ENCODE measurements at regions not wholly inside any gene's neighbourhood (a gene's known extent, or its start where the extent isn't known, plus 50 kb on each side); places are given as distances from the start of the nearest gene placed in this dataset.

DNA sequence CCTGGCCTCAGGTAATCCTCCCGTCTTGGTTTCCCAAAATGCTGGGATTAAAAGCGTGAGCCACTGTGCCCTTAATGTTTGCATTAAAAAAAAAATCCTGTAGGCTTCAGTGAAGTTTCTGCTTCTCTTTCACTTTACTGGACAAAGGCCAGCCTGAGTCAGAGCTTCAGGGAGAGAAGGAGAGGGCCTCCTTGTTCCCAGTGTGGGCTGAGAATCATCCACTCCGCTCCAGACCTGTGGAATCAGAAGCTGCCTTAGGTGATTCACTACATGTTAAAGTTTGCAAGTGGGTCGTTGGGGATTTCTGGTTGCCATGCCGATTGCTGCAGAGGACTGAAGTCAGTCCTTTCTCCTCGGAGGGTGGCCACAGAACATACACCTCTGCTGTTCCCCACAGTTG, 113.3 kb upstream of the EEF1E1 start:
- Histone ChIP-seq H3K4me2 (ENCODE audit: low read length) (no peak overlapping the region), H3K27me3 (ENCODE audit: insufficient read depth, low read length) (no peaks in the 10 kb centered on the region), H4K20me1 (ENCODE audit: insufficient read depth, low read length) (no peaks in the 10 kb centered on the region), H3K9me3 (ENCODE audit: insufficient read depth, low read depth, low read length) (no peaks in the 10 kb centered on the region), H3K4me3 (ENCODE audit: insufficient read depth, low read depth, low read length) (no peak overlapping the region), H3K4me1 (ENCODE audit: insufficient read depth, low read length) (no peaks in the 10 kb centered on the region), H2AFZ (ENCODE audit: low read depth, low read length) (no peak overlapping the region), H3K9ac (ENCODE audit: low read length) (no peak overlapping the region), H3K27ac (ENCODE audit: low read depth, low read length) (no peak overlapping the region), H3K36me3 (ENCODE audit: insufficient read depth, low read length) (no peaks in the 10 kb centered on the region), H3K79me2 (ENCODE audit: insufficient read depth, low read length) (no peaks in the 10 kb centered on the region)
- no peak overlapping the region for H3K4me3 Mint-ChIP-seq (ENCODE audit: unreplicated experiment)
- no peak for FAIRE-seq
- H3K36me3 Mint-ChIP-seq (ENCODE audit: low read depth, unreplicated experiment), result no peaks in the 10 kb centered on the region
- no peak overlapping the region for H3K27ac Mint-ChIP-seq (ENCODE audit: unreplicated experiment)
- H3K9me3 Mint-ChIP-seq (ENCODE audit: unreplicated experiment), result no peaks in the 10 kb centered on the region
- no peaks in the 10 kb centered on the region for H3K27me3 Mint-ChIP-seq (ENCODE audit: low read depth, unreplicated experiment)
- peak; percentile 68 for DNase-seq (ENCODE audit: low read depth)
- TF ChIP-seq EZH2 (IDR thresholded peaks at IDR 0.05; ENCODE audit: insufficient read depth, low read length), result no peak
- TF ChIP-seq, protein P1, sequence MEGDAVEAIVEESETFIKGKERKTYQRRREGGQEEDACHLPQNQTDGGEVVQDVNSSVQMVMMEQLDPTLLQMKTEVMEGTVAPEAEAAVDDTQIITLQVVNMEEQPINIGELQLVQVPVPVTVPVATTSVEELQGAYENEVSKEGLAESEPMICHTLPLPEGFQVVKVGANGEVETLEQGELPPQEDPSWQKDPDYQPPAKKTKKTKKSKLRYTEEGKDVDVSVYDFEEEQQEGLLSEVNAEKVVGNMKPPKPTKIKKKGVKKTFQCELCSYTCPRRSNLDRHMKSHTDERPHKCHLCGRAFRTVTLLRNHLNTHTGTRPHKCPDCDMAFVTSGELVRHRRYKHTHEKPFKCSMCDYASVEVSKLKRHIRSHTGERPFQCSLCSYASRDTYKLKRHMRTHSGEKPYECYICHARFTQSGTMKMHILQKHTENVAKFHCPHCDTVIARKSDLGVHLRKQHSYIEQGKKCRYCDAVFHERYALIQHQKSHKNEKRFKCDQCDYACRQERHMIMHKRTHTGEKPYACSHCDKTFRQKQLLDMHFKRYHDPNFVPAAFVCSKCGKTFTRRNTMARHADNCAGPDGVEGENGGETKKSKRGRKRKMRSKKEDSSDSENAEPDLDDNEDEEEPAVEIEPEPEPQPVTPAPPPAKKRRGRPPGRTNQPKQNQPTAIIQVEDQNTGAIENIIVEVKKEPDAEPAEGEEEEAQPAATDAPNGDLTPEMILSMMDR (IDR thresholded peaks at IDR 0.05; ENCODE audit: insufficient read depth, low read depth, low read length), result no peak
- H3K4me1 Mint-ChIP-seq (ENCODE audit: low read depth, unreplicated experiment), result peaks cover 5% of the 10 kb centered on the region

DNA sequence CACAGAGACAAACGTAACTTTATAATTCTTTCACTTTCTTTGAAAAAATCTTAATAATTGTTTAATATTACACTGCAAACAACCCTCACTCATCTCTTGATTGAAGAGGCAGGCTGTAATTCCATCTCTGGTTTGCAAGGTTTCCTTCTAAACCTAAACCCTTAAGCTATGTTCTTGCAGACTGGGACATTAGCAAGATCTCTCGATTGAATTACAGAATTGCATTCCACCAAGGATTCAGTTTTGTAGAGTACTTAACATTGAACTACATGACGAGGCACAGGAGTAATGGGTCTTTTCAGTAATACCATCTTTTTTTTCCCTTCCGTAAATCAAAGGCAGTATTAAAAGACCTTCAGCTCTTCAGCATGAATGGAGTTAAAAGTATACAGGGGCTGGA, 111.6 kb upstream of the EEF1E1 start:
- H3K36me3 Mint-ChIP-seq (ENCODE audit: low read depth, unreplicated experiment), result no peaks in the 10 kb centered on the region
- no peaks in the 10 kb centered on the region for H4K20me1 ChIP-seq (ENCODE audit: insufficient read depth, low read length)
- no peaks in the 10 kb centered on the region for H3K36me3 ChIP-seq (ENCODE audit: insufficient read depth, low read length)
- H3K9me3 Mint-ChIP-seq (ENCODE audit: unreplicated experiment), result no peaks in the 10 kb centered on the region
- no peak overlapping the region for H3K4me2 ChIP-seq (ENCODE audit: low read length)
- H3K9ac ChIP-seq (ENCODE audit: low read length), result no peak overlapping the region
- FAIRE-seq, result no peak
- no peak overlapping the region for H3K27ac Mint-ChIP-seq (ENCODE audit: unreplicated experiment)
- H3K4me3 ChIP-seq (ENCODE audit: insufficient read depth, low read depth, low read length), result no peak overlapping the region
- no peak for DNase-seq (ENCODE audit: low read depth)
- no peak overlapping the region for H3K4me3 Mint-ChIP-seq (ENCODE audit: unreplicated experiment)
- H2AFZ ChIP-seq (ENCODE audit: low read depth, low read length), result no peak overlapping the region
- H3K79me2 ChIP-seq (ENCODE audit: insufficient read depth, low read length), result no peaks in the 10 kb centered on the region
- no peaks in the 10 kb centered on the region for H3K27me3 ChIP-seq (ENCODE audit: insufficient read depth, low read length)
- no peaks in the 10 kb centered on the region for H3K4me1 ChIP-seq (ENCODE audit: insufficient read depth, low read length)
- H3K27me3 Mint-ChIP-seq (ENCODE audit: low read depth, unreplicated experiment), result no peaks in the 10 kb centered on the region
- TF ChIP-seq, protein P1 (IDR thresholded peaks at IDR 0.05; ENCODE audit: insufficient read depth, low read depth, low read length), result no peak
- TF ChIP-seq EZH2 (IDR thresholded peaks at IDR 0.05; ENCODE audit: insufficient read depth, low read length), result no peak
- H3K9me3 ChIP-seq (ENCODE audit: insufficient read depth, low read depth, low read length), result no peaks in the 10 kb centered on the region
- H3K27ac ChIP-seq (ENCODE audit: low read depth, low read length), result no peak overlapping the region
- H3K4me1 Mint-ChIP-seq (ENCODE audit: low read depth, unreplicated experiment), result peaks cover 5% of the 10 kb centered on the region

DNA sequence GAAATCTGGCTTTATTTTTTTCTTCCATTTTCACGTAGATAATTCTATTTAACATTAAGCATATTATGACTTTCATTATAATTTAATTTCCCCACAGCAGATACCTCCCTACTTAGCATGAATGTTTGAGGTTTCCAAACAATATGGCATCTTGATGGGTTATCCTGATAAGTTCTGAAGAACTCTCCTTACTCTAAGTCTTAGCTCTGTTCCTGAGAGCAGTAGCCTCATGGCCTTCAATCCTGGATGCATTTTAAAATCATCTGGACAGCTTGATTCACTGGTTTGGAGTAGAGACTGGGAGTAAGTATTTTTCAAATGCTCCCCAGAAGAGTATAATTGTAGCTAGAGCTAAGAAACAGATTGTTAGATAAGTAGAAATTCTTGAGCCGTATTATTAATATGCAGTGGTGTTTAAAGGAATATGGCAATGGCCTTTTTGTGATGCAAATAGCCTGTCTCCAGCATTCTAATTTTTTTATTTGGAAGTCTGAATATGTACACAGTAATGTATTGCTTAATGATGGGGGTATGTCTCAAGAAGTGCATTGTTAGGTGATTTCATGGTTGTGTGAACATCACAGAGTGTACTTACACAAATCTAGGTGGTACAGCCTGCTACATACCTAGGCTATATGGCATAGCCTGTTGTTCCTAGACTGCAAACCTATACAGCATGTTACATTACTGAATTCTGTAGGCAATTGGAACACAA, 110.5 kb upstream of the EEF1E1 start:
- Mint-ChIP-seq H3K4me3 (ENCODE audit: unreplicated experiment) (no peak overlapping the region), H3K4me1 (ENCODE audit: low read depth, unreplicated experiment) (peaks cover 5% of the 10 kb centered on the region), H3K27me3 (ENCODE audit: low read depth, unreplicated experiment) (no peaks in the 10 kb centered on the region), H3K9me3 (ENCODE audit: unreplicated experiment) (no peaks in the 10 kb centered on the region), H3K36me3 (ENCODE audit: low read depth, unreplicated experiment) (no peaks in the 10 kb centered on the region), H3K27ac (ENCODE audit: unreplicated experiment) (no peak overlapping the region)
- Histone ChIP-seq H3K27me3 (ENCODE audit: insufficient read depth, low read length) (no peaks in the 10 kb centered on the region), H3K27ac (ENCODE audit: low read depth, low read length) (no peak overlapping the region), H2AFZ (ENCODE audit: low read depth, low read length) (no peak overlapping the region), H3K9ac (ENCODE audit: low read length) (no peak overlapping the region), H3K4me3 (ENCODE audit: insufficient read depth, low read depth, low read length) (no peak overlapping the region), H3K4me2 (ENCODE audit: low read length) (no peak overlapping the region), H3K79me2 (ENCODE audit: insufficient read depth, low read length) (no peaks in the 10 kb centered on the region), H4K20me1 (ENCODE audit: insufficient read depth, low read length) (no peaks in the 10 kb centered on the region), H3K9me3 (ENCODE audit: insufficient read depth, low read depth, low read length) (no peaks in the 10 kb centered on the region), H3K36me3 (ENCODE audit: insufficient read depth, low read length) (no peaks in the 10 kb centered on the region), H3K4me1 (ENCODE audit: insufficient read depth, low read length) (no peaks in the 10 kb centered on the region)
- TF ChIP-seq, protein P1 (IDR thresholded peaks at IDR 0.05; ENCODE audit: insufficient read depth, low read depth, low read length), result no peak
- no peak for TF ChIP-seq EZH2 (IDR thresholded peaks at IDR 0.05; ENCODE audit: insufficient read depth, low read length)
- FAIRE-seq, result no peak
- DNase-seq (ENCODE audit: low read depth), result no peak

Data from astrocyte (in vitro differentiated cells and primary cell).